C4-2B (cell line): ENCODE measurements at regions not wholly inside any gene's neighbourhood (a gene's known extent, or its start where the extent isn't known, plus 50 kb on each side); places are given as distances from the start of the nearest gene placed in this dataset.

Source experiments
- CTCF ChIP-seq: fragments of 450-650 bp; conservative IDR thresholded peaks from 2 replicates; pipeline ENCODE4 v1.5.1; 2017; ENCODE audit warnings: mild to moderate bottlenecking
- ZFX ChIP-seq: fragments of 450-650 bp; IDR thresholded peaks from 2 replicates; pipeline ENCODE4 v1.6.1; 2017

- no peak for TF ChIP-seq ZFX
- no peak for TF ChIP-seq CTCF
Measured at GRCh38 chr2:128805237-128805636, 486.6 kb upstream of the HS6ST1 start.
